ENCODE measurements at regions not wholly inside any gene's neighbourhood (a gene's known extent, or its start where the extent isn't known, plus 50 kb on each side); places are given as distances from the start of the nearest gene placed in this dataset.
"Not testable (repeated sequence)": the region's sequence is repeated elsewhere in the genome, so short reads cannot be mapped to it uniquely, and the experiment has no call there.

DNA sequence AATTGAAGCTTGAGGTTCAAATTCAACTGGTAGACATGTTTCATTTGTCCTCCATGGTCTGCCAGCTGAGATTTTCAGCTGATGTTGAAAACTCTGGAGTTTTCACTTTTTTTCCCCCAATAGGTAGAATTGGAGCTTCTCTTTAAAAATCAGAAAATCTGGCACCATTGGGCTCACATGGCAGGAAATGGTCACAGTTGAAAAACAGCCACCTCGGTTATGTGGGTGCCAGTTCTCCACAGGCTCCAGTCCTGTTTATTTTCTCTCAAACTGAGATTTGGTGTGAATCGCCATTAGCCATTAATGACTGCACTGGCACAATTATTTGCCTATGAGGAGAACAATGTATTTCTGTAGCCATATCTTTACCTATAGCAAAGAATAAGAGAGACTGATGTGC lies 171.4 kb upstream of the TFAP2D start:
- in situ Hi-C loops (cut with MboI; ENCODE audit: low sequenced_read_pairs, unreplicated experiment): no loop called here
- DNase-seq (ENCODE audit: low spot score): no peak
- no peak for TF ChIP-seq CTCF (IDR thresholded peaks at IDR 0.05; ENCODE audit: borderline replicate concordance, control extremely low read depth, extremely low read depth, insufficient read depth, missing control alignments)

DNA sequence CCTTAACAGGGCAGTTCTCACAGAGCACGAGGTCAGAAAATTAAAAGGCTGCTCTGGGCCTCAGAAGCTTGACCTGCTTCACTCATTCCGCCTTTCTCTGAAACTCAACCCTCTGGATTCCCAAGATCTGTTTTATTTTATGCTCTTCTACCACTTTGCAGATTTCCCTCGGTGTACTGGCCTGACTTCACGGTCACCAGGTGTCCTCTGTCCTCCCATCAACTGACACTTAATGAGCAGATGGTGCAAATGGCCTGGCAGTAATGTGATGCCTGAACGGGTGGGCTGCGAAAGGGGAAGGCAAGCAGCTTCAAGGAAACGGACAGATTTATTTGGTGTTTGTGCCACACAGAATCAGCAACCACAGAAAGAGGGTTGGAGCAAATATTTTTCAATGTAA lies 169.7 kb upstream of the TFAP2D start:
- no peak for DNase-seq (ENCODE audit: low spot score)
- in situ Hi-C loops (cut with MboI; ENCODE audit: low sequenced_read_pairs, unreplicated experiment): no loop called here
- no peak for TF ChIP-seq CTCF (IDR thresholded peaks at IDR 0.05; ENCODE audit: borderline replicate concordance, control extremely low read depth, extremely low read depth, insufficient read depth, missing control alignments)

- DNase-seq (ENCODE audit: low spot score): no peak
- in situ Hi-C loops (cut with MboI; ENCODE audit: low sequenced_read_pairs, unreplicated experiment): no loop called here
- no peak for TF ChIP-seq CTCF (IDR thresholded peaks at IDR 0.05; ENCODE audit: borderline replicate concordance, control extremely low read depth, extremely low read depth, insufficient read depth, missing control alignments)
Measured at GRCh38 chr6:50549026-50549425, 164.3 kb upstream of the TFAP2D start.

- in situ Hi-C loops (cut with MboI; ENCODE audit: low sequenced_read_pairs, unreplicated experiment): no loop called here
- DNase-seq (ENCODE audit: low spot score): no peak
- TF ChIP-seq CTCF (IDR thresholded peaks at IDR 0.05; ENCODE audit: borderline replicate concordance, control extremely low read depth, extremely low read depth, insufficient read depth, missing control alignments): no peak
Measured at GRCh38 chr6:50549475-50549874, 163.9 kb upstream of the TFAP2D start.

DNA sequence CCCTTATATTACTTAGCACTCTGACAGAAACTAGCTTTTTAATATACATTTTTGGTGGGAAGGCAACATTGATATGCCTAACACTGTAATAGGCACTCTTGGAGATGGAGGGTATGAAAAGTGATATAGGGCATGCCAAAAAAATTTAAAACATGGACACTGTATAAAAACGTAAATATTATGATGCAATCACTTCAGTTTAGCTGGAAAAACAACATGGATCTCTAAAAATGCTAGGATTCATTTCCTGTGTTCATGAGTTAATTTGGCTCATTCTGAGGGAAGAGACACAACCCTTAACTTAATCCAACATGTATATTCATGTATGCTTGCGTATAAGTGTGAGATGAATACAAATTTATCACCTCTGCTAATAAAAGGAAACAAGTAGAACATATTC lies 157.3 kb upstream of the TFAP2D start:
- in situ Hi-C loops (cut with MboI; ENCODE audit: low sequenced_read_pairs, unreplicated experiment): no loop called here
- no peak for TF ChIP-seq CTCF (IDR thresholded peaks at IDR 0.05; ENCODE audit: borderline replicate concordance, control extremely low read depth, extremely low read depth, insufficient read depth, missing control alignments)
- no peak for DNase-seq (ENCODE audit: low spot score)

GRCh38 chr6:50565004-50565403 lies 148.3 kb upstream of the TFAP2D start:
- TF ChIP-seq CTCF (IDR thresholded peaks at IDR 0.05; ENCODE audit: borderline replicate concordance, control extremely low read depth, extremely low read depth, insufficient read depth, missing control alignments): no peak
- DNase-seq (ENCODE audit: low spot score): no peak
- in situ Hi-C loops (cut with MboI; ENCODE audit: low sequenced_read_pairs, unreplicated experiment): no loop called here

DNA sequence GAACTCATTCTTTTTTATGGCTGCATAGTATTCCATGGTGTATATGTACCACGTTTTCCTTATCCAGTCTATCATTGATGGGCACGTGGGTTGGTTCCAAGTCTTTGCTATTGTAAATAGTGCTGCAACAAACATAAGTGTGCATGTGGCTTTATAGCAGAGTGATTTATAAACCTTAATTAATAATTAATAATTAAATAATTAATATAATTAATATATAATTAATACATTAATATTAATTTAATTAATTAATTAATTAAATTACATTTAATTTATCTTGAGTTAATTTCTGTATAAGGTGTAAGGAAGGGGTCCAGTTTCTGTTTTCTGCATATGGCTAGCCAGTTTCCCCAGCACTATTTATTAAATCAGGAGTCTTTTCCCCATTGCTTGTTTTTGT lies 142.1 kb upstream of the TFAP2D start:
- DNase-seq (ENCODE audit: low spot score); in situ Hi-C loops (cut with MboI; ENCODE audit: low sequenced_read_pairs, unreplicated experiment): not testable (repeated sequence)
